ENCODE measurements at regions not wholly inside any gene's neighbourhood (a gene's known extent, or its start where the extent isn't known, plus 50 kb on each side); places are given as distances from the start of the nearest gene placed in this dataset.

DNA sequence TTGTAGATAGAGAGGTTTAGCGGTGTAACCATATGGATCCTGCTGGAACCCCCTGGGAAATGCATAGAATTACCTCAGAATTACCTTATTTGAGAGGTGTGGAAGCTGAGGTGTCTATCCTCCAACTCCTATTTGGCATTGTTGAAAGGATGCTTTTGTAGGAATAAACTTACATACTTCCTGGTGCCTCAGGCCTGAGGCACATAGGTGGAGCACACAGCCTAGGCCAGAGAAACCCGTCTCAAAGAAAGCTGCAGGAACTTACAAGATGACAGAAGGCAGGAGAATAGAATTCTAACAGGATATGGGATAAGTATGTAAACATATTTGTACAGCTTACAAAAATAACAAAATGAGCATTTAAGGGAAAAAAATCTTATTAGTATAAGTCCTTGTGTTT lies 1507.2 kb upstream of the ZEB2 start:
- no peak overlapping the region for H3K27ac ChIP-seq (ENCODE audit: low read depth, low read length)
- no peaks in the 10 kb centered on the region for H3K9me3 ChIP-seq (ENCODE audit: control insufficient read depth in 1 of 2, insufficient read depth in 1 of 2, low read depth in 1 of 2, low read length in 2 of 2)
- H3K9me2 ChIP-seq (ENCODE audit: insufficient read depth): no peaks in the 10 kb centered on the region
- no peak overlapping the region for H3K9ac ChIP-seq (ENCODE audit: low read length)
- DNase-seq (ENCODE audit: low read depth, low spot score) (no peak), ATAC-seq (no peak)
- no peaks in the 10 kb centered on the region for H3K79me2 ChIP-seq (ENCODE audit: insufficient read depth, low read length)
- no peak overlapping the region for H2AFZ ChIP-seq (ENCODE audit: low read depth, low read length, poor library complexity, severe bottlenecking)
- H3K27me3 ChIP-seq (ENCODE audit: insufficient read depth, low read length): no peaks in the 10 kb centered on the region
- ChIA-PET CTCF (no interaction called here), POLR2A (no interaction called here), RAD21 (ENCODE audit: low non-redundant PET in 1 of 2, low total read pairs in 2 of 2, uncharacterized antibody in 2 of 2, unreplicated experiment in 2 of 2) (no interaction called here)
- H3K4me2 ChIP-seq (ENCODE audit: low read length): no peak overlapping the region
- H3K36me3 ChIP-seq (ENCODE audit: control insufficient read depth in 1 of 2, insufficient read depth in 2 of 2, low read length in 2 of 2): no peaks in the 10 kb centered on the region
- no TSS peak for BruUV-seq (replicated peaks)
- intact Hi-C loops (cut with micrococcal nuclease): no loop called here
- TF ChIP-seq, protein P1, sequence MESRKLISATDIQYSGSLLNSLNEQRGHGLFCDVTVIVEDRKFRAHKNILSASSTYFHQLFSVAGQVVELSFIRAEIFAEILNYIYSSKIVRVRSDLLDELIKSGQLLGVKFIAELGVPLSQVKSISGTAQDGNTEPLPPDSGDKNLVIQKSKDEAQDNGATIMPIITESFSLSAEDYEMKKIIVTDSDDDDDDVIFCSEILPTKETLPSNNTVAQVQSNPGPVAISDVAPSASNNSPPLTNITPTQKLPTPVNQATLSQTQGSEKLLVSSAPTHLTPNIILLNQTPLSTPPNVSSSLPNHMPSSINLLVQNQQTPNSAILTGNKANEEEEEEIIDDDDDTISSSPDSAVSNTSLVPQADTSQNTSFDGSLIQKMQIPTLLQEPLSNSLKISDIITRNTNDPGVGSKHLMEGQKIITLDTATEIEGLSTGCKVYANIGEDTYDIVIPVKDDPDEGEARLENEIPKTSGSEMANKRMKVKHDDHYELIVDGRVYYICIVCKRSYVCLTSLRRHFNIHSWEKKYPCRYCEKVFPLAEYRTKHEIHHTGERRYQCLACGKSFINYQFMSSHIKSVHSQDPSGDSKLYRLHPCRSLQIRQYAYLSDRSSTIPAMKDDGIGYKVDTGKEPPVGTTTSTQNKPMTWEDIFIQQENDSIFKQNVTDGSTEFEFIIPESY (IDR thresholded peaks at IDR 0.05; ENCODE audit: extremely low read depth, insufficient replicate concordance, low read length): no peak
- no peak for TF ChIP-seq CBX3 (IDR thresholded peaks at IDR 0.05; ENCODE audit: low read depth)
- TF ChIP-seq, protein P2, sequence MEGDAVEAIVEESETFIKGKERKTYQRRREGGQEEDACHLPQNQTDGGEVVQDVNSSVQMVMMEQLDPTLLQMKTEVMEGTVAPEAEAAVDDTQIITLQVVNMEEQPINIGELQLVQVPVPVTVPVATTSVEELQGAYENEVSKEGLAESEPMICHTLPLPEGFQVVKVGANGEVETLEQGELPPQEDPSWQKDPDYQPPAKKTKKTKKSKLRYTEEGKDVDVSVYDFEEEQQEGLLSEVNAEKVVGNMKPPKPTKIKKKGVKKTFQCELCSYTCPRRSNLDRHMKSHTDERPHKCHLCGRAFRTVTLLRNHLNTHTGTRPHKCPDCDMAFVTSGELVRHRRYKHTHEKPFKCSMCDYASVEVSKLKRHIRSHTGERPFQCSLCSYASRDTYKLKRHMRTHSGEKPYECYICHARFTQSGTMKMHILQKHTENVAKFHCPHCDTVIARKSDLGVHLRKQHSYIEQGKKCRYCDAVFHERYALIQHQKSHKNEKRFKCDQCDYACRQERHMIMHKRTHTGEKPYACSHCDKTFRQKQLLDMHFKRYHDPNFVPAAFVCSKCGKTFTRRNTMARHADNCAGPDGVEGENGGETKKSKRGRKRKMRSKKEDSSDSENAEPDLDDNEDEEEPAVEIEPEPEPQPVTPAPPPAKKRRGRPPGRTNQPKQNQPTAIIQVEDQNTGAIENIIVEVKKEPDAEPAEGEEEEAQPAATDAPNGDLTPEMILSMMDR (IDR thresholded peaks at IDR 0.05 in 2 of 3, conservative IDR thresholded peaks at IDR 0.05 in 1 of 3; ENCODE audit: borderline replicate concordance in 1 of 3, insufficient read depth in 1 of 3, low read depth in 2 of 3, low read length in 2 of 3): no peak
- TF ChIP-seq SIN3A (IDR thresholded peaks at IDR 0.05; ENCODE audit: low read depth): no peak
- H4K20me1 ChIP-seq (ENCODE audit: insufficient read depth): no peaks in the 10 kb centered on the region
- H3K4me1 ChIP-seq (ENCODE audit: control insufficient read depth in 1 of 2, insufficient read depth in 2 of 2, low read length in 2 of 2): no peaks in the 10 kb centered on the region
- H3K4me3 ChIP-seq (replicated peaks in 1 of 2; ENCODE audit: low read depth in 1 of 2, low read length in 2 of 2): no peak overlapping the region

- DNase-seq (ENCODE audit: low read depth, low spot score): no peak
- Histone ChIP-seq H3K4me1 (ENCODE audit: control insufficient read depth in 1 of 2, insufficient read depth in 2 of 2, low read length in 2 of 2) (no peaks in the 10 kb centered on the region), H3K9me2 (ENCODE audit: insufficient read depth) (no peaks in the 10 kb centered on the region), H4K20me1 (ENCODE audit: insufficient read depth) (no peaks in the 10 kb centered on the region), H3K27ac (ENCODE audit: low read depth, low read length) (no peak overlapping the region), H2AFZ (ENCODE audit: low read depth, low read length, poor library complexity, severe bottlenecking) (no peak overlapping the region), H3K27me3 (ENCODE audit: insufficient read depth, low read length) (no peaks in the 10 kb centered on the region), H3K4me3 (replicated peaks in 1 of 2; ENCODE audit: low read depth in 1 of 2, low read length in 2 of 2) (no peak overlapping the region), H3K36me3 (ENCODE audit: control insufficient read depth in 1 of 2, insufficient read depth in 2 of 2, low read length in 2 of 2) (no peaks in the 10 kb centered on the region), H3K9me3 (ENCODE audit: control insufficient read depth in 1 of 2, insufficient read depth in 1 of 2, low read depth in 1 of 2, low read length in 2 of 2) (no peaks in the 10 kb centered on the region), H3K4me2 (ENCODE audit: low read length) (no peak overlapping the region), H3K79me2 (ENCODE audit: insufficient read depth, low read length) (no peaks in the 10 kb centered on the region), H3K9ac (ENCODE audit: low read length) (no peak overlapping the region)
- ChIA-PET POLR2A (no interaction called here), RAD21 (ENCODE audit: low non-redundant PET in 1 of 2, low total read pairs in 2 of 2, uncharacterized antibody in 2 of 2, unreplicated experiment in 2 of 2) (no interaction called here), CTCF (no interaction called here)
- BruUV-seq (replicated peaks): no TSS peak
- intact Hi-C loops (cut with micrococcal nuclease): no loop called here
- no peak for ATAC-seq
- TF ChIP-seq SRF (IDR thresholded peaks at IDR 0.05; ENCODE audit: low read depth) (no peak), EGR1 (IDR thresholded peaks at IDR 0.05; ENCODE audit: low read depth) (no peak), POLR2A (IDR thresholded peaks at IDR 0.05; ENCODE audit: borderline replicate concordance, extremely low read depth, insufficient read depth, insufficient read length) (no peak), ELF1 (IDR thresholded peaks at IDR 0.05; ENCODE audit: borderline replicate concordance, low read depth) (no peak), ZFX (IDR thresholded peaks at IDR 0.05) (no peak), JUND (IDR thresholded peaks at IDR 0.05) (no peak), SP1 (IDR thresholded peaks at IDR 0.05; ENCODE audit: low read depth) (no peak)
- TF ChIP-seq, protein P3, sequence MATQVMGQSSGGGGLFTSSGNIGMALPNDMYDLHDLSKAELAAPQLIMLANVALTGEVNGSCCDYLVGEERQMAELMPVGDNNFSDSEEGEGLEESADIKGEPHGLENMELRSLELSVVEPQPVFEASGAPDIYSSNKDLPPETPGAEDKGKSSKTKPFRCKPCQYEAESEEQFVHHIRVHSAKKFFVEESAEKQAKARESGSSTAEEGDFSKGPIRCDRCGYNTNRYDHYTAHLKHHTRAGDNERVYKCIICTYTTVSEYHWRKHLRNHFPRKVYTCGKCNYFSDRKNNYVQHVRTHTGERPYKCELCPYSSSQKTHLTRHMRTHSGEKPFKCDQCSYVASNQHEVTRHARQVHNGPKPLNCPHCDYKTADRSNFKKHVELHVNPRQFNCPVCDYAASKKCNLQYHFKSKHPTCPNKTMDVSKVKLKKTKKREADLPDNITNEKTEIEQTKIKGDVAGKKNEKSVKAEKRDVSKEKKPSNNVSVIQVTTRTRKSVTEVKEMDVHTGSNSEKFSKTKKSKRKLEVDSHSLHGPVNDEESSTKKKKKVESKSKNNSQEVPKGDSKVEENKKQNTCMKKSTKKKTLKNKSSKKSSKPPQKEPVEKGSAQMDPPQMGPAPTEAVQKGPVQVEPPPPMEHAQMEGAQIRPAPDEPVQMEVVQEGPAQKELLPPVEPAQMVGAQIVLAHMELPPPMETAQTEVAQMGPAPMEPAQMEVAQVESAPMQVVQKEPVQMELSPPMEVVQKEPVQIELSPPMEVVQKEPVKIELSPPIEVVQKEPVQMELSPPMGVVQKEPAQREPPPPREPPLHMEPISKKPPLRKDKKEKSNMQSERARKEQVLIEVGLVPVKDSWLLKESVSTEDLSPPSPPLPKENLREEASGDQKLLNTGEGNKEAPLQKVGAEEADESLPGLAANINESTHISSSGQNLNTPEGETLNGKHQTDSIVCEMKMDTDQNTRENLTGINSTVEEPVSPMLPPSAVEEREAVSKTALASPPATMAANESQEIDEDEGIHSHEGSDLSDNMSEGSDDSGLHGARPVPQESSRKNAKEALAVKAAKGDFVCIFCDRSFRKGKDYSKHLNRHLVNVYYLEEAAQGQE (IDR thresholded peaks at IDR 0.05; ENCODE audit: low read depth): no peak
- TF ChIP-seq, protein P1 (IDR thresholded peaks at IDR 0.05; ENCODE audit: extremely low read depth, insufficient replicate concordance, low read length): no peak
Observed at GRCh38 chr2:146025519-146025918, 1505.6 kb upstream of the ZEB2 start.
